Natural killer cell (primary cell): ENCODE measurements at regions not wholly inside any gene's neighbourhood (a gene's known extent, or its start where the extent isn't known, plus 50 kb on each side); places are given as distances from the start of the nearest gene placed in this dataset.

Experiments used
- ATAC-seq, 3 donors: fragments of 150-1000 bp in 2 of 3; fragments of 200-7000 bp in 1 of 3; cut with Tn5 transposase; 1 replicate in 1 of 3; 2 replicates in 2 of 3; pipeline ENCODE4 v1.10.0; 2021; ENCODE audit warnings: mild to moderate bottlenecking in 2 of 3, moderate library complexity in 2 of 3
- DNase-seq, 2 donors: peaks; one replicate each; pipeline versions ENCODE4 v3.0.0 to v3.0.0-alpha.2; 2013 to 2021; ENCODE audit warnings: mixed read lengths in 1 of 2
- H3K27ac ChIP-seq: one replicate; pipeline ENCODE4 v1.5.1; 2013; ENCODE audit warnings: mild to moderate bottlenecking, low read length
- H3K27me3 ChIP-seq: one replicate; pipeline ENCODE4 v1.6.1; 2013; ENCODE audit warnings: low read length; ENCODE audit not compliant: control insufficient read depth, insufficient read depth
- H3K36me3 ChIP-seq: one replicate; pipeline ENCODE4 v1.6.1; 2013; ENCODE audit warnings: low read length; ENCODE audit not compliant: control insufficient read depth, insufficient read depth
- H3K4me1 ChIP-seq: one replicate; pipeline ENCODE4 v1.6.1; 2013; ENCODE audit warnings: low read length; ENCODE audit not compliant: control insufficient read depth, insufficient read depth
- H3K4me3 ChIP-seq: one replicate; pipeline ENCODE4 v1.5.1; 2013; ENCODE audit warnings: low read length
- H3K9me3 ChIP-seq: one replicate; pipeline ENCODE4 v1.6.1; 2013; ENCODE audit warnings: low read length; ENCODE audit not compliant: control insufficient read depth, insufficient read depth
- H3K27ac Mint-ChIP-seq, 2 donors: one replicate each; pipeline ENCODE4 v1.8.0; 2022; ENCODE audit warnings: mild to moderate bottlenecking in 2 of 2, mixed read lengths in 2 of 2, moderate library complexity in 1 of 2
- H3K27me3 Mint-ChIP-seq, 2 donors: one replicate each; pipeline ENCODE4 v1.8.0; 2022; ENCODE audit warnings: low read depth in 2 of 2, mixed read lengths in 2 of 2
- H3K36me3 Mint-ChIP-seq: one replicate; pipeline ENCODE4 v1.8.0; 2022; ENCODE audit warnings: mixed read lengths
- H3K4me1 Mint-ChIP-seq, 2 donors: one replicate each; pipeline ENCODE4 v1.8.0; 2022; ENCODE audit warnings: mixed read lengths in 2 of 2
- H3K4me3 Mint-ChIP-seq: one replicate; pipeline ENCODE4 v1.8.0; 2022; ENCODE audit warnings: mild to moderate bottlenecking, moderate library complexity, mixed read lengths
- H3K9me3 Mint-ChIP-seq, 2 donors: one replicate each; pipeline ENCODE4 v1.8.0; 2022; ENCODE audit warnings: mixed read lengths in 2 of 2
- CTCF ChIP-seq: fragments of 200-600 bp; IDR thresholded peaks from one replicate; pipeline ENCODE4 v1.8.0; 2022; ENCODE audit warnings: antibody characterized with exemption
- WGBS: methylation state at CpG from one replicate; pipeline ENCODE4 v1.1.7; 2013; ENCODE audit warnings: missing lambda C conversion rate; ENCODE audit not compliant: insufficient coverage; 5-methylcytosine and 5-hydroxymethylcytosine counted together
- intact Hi-C: fragments of 100-400 bp; cut with micrococcal nuclease; formaldehyde crosslinking; loops from one replicate; pipeline ENCODE4 v1.14.2; 2022

- DNase-seq (no peak), ATAC-seq (no peak)
- H3K27me3 Mint-ChIP-seq = peaks cover 8 to 15% of the 10 kb centered on the region in 2 donors
- H3K36me3 Mint-ChIP-seq = no peaks in the 10 kb centered on the region
- H3K27ac ChIP-seq = no peak overlapping the region
- 93% methylated on average over 7 of the region's 7 CpGs for WGBS
- no peak for TF ChIP-seq CTCF
- no peaks in the 10 kb centered on the region for H3K9me3 ChIP-seq
- H3K9me3 Mint-ChIP-seq = no peaks in the 10 kb centered on the region
- H3K4me3 ChIP-seq = no peak overlapping the region
- H3K36me3 ChIP-seq = no peaks in the 10 kb centered on the region
- H3K27ac Mint-ChIP-seq = no peak overlapping the region
- intact Hi-C loops = no loop called here
- H3K4me3 Mint-ChIP-seq = no peak overlapping the region
- no peaks in the 10 kb centered on the region for H3K4me1 ChIP-seq
- H3K4me1 Mint-ChIP-seq = no peaks in the 10 kb centered on the region
- H3K27me3 ChIP-seq = no peaks in the 10 kb centered on the region
These were observed 90.4 kb upstream of the MVB12B start for GRCh38 chr9:126236273-126236672.

DNA sequence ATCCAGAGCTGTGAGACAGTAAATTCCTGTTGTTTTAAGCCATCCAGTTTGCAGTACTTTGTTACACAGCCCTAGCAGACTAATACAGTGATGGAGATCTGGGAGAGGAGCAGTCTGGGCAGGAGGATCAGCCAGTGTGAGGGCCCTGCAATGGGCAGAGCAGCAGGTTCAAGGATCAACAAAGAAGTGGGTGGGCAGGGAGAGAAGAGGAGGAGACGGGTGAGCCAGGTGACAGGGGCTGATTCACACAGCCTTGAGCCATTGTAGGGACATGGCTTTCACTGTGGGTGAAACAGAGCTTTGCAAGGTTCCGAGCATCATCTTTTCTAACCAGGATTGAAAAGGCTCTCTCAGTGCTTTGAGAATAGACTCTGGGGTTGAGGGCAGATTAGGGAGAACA lies 88.2 kb upstream of the MVB12B start:
- H3K4me1 Mint-ChIP-seq = no peaks in the 10 kb centered on the region

GRCh38 chr9:126239515-126239914 lies 87.1 kb upstream of the MVB12B start:
- H3K27me3 ChIP-seq = no peaks in the 10 kb centered on the region
- TF ChIP-seq CTCF = no peak
- no peak overlapping the region for H3K27ac ChIP-seq
- H3K27me3 Mint-ChIP-seq = peaks cover 15 to 17% of the 10 kb centered on the region in 2 donors
- 95% methylated on average over 4 of the region's 4 CpGs for WGBS
- H3K27ac Mint-ChIP-seq = no peak overlapping the region
- no peaks in the 10 kb centered on the region for H3K36me3 ChIP-seq
- no peaks in the 10 kb centered on the region for H3K9me3 ChIP-seq
- intact Hi-C loops = no loop called here
- DNase-seq (no peak), ATAC-seq (no peak)
- peaks cover 5% of the 10 kb centered on the region for H3K36me3 Mint-ChIP-seq
- H3K9me3 Mint-ChIP-seq = peaks cover 0 to 7% of the 10 kb centered on the region in 2 donors
- no peaks in the 10 kb centered on the region for H3K4me1 ChIP-seq
- H3K4me3 ChIP-seq = no peak overlapping the region
- no peaks in the 10 kb centered on the region for H3K4me1 Mint-ChIP-seq
- H3K4me3 Mint-ChIP-seq = no peak overlapping the region

More for the DNA sequence above, 88.2 kb upstream of the MVB12B start:
- Mint-ChIP-seq H3K27ac (no peak overlapping the region), H3K9me3 (peaks cover 0 to 3% of the 10 kb centered on the region in 2 donors), H3K36me3 (no peaks in the 10 kb centered on the region), H3K27me3 (peaks cover 14 to 15% of the 10 kb centered on the region in 2 donors), H3K4me3 (no peak overlapping the region)
- no peak for ATAC-seq
- no peak for DNase-seq
- 87% methylated on average over 2 of the region's 2 CpGs for WGBS
- Histone ChIP-seq H3K9me3 (no peaks in the 10 kb centered on the region), H3K36me3 (no peaks in the 10 kb centered on the region), H3K27me3 (no peaks in the 10 kb centered on the region), H3K27ac (no peak overlapping the region), H3K4me3 (no peak overlapping the region), H3K4me1 (no peaks in the 10 kb centered on the region)
- no peak for TF ChIP-seq CTCF
- intact Hi-C loops = no loop called here

- H3K27me3 ChIP-seq = no peaks in the 10 kb centered on the region
- no peaks in the 10 kb centered on the region for H3K36me3 ChIP-seq
- no peaks in the 10 kb centered on the region for H3K4me1 ChIP-seq
- ATAC-seq (no peak), DNase-seq (no peak)
- Mint-ChIP-seq H3K36me3 (peaks cover 7% of the 10 kb centered on the region), H3K4me1 (no peaks in the 10 kb centered on the region), H3K9me3 (peaks cover 0 to 10% of the 10 kb centered on the region in 2 donors), H3K4me3 (no peak overlapping the region), H3K27ac (no peak overlapping the region), H3K27me3 (peaks cover 21 to 30% of the 10 kb centered on the region in 2 donors)
- WGBS = 86% methylated on average over 1 of the region's 1 CpG
- no peak for TF ChIP-seq CTCF
- intact Hi-C loops = no loop called here
- H3K27ac ChIP-seq = no peak overlapping the region
- H3K9me3 ChIP-seq = no peaks in the 10 kb centered on the region
- no peak overlapping the region for H3K4me3 ChIP-seq
These were observed 85.8 kb upstream of the MVB12B start for GRCh38 chr9:126240835-126241234.
